IMR-90 (cell line): ENCODE measurements at regions not wholly inside any gene's neighbourhood (a gene's known extent, or its start where the extent isn't known, plus 50 kb on each side); places are given as distances from the start of the nearest gene placed in this dataset.

Source experiments
- ATAC-seq: fragments of 200-7000 bp; cut with Tn5 transposase; 2 replicates; pipeline ENCODE4 v1.9.1; 2020; ENCODE audit warnings: low read depth, mild to moderate bottlenecking, moderate library complexity
- BruUV-seq: library from RNA; stranded (reverse); fragments of 400-500 nt; replicated peaks from 2 replicates; lab custom pipeline; 2021; lab: Mats Ljungman, UMichigan
- CTCF ChIA-PET: fragments of 300-600 bp; formaldehyde crosslinking; extraction: SDS; loops from one replicate; lab custom pipeline; 2021; ENCODE audit warnings: antibody characterized with exemption; lab: Yijun Ruan, JAX
- POLR2A ChIA-PET: fragments of 300-600 bp; sonication (Branson Sonifier 250); formaldehyde crosslinking; loops from one replicate; lab custom pipeline; 2022; ENCODE audit warnings: antibody characterized with exemption; ENCODE audit not compliant: unreplicated experiment; lab: Charles Lee
- DNase-seq: peaks from one replicate; pipeline ENCODE4 v3.0.0; 2013
- H2AFZ ChIP-seq: replicated peaks from 2 replicates; pipeline ENCODE3; 2013; ENCODE audit warnings: low read length, mild to moderate bottlenecking; ENCODE audit not compliant: poor library complexity
- H2AK5ac ChIP-seq: 2 replicates; pipeline ENCODE4 v1.6.1; 2013; ENCODE audit warnings: low read depth, low read length, inconsistent platforms
- H2AK9ac ChIP-seq: replicated peaks from 2 replicates; pipeline ENCODE3; 2013; ENCODE audit warnings: mild to moderate bottlenecking, low read depth, low read length, moderate library complexity; ENCODE audit not compliant: poor library complexity
- H2BK120ac ChIP-seq: 2 replicates; pipeline ENCODE4 v1.6.1; 2013; ENCODE audit warnings: low read depth, low read length, inconsistent platforms
- H2BK15ac ChIP-seq: 3 replicates; pipeline ENCODE4 v1.6.1; 2013; ENCODE audit warnings: low read depth, low read length, inconsistent platforms
- H2BK20ac ChIP-seq: 2 replicates; pipeline ENCODE4 v1.6.1; 2013; ENCODE audit warnings: low read depth, mild to moderate bottlenecking, inconsistent platforms, low read length, moderate library complexity
- H2BK5ac ChIP-seq: 2 replicates; pipeline ENCODE4 v1.6.1; 2013; ENCODE audit warnings: mild to moderate bottlenecking, low read depth, low read length, inconsistent platforms; ENCODE audit not compliant: poor library complexity, severe bottlenecking
- H3K14ac ChIP-seq: replicated peaks from 2 replicates; pipeline ENCODE4 v1.6.1; 2013; ENCODE audit warnings: low read depth, low read length, inconsistent platforms
- H3K18ac ChIP-seq: 2 replicates; pipeline ENCODE4 v1.6.1; 2013; ENCODE audit warnings: low read depth, low read length, control low read depth
- H3K23ac ChIP-seq: 2 replicates; pipeline ENCODE4 v1.6.1; 2013; ENCODE audit warnings: low read depth, low read length, inconsistent platforms
- H3K27ac ChIP-seq: 2 replicates; pipeline ENCODE4 v1.5.1; 2013; ENCODE audit warnings: mild to moderate bottlenecking, control low read depth, low read length; ENCODE audit not compliant: insufficient read depth
- H3K27me3 ChIP-seq: 2 replicates; pipeline ENCODE4 v1.6.1; 2013; ENCODE audit warnings: low read length; ENCODE audit not compliant: control insufficient read depth, insufficient read depth
- H3K36me3 ChIP-seq: 2 replicates; pipeline ENCODE4 v1.6.1; 2013; ENCODE audit warnings: low read length, mixed read lengths; ENCODE audit not compliant: control insufficient read depth, insufficient read depth
- H3K4ac ChIP-seq: 2 replicates; pipeline ENCODE4 v1.6.1; 2013; ENCODE audit warnings: low read depth, low read length, inconsistent platforms
- H3K4me1 ChIP-seq: 2 replicates; pipeline ENCODE4 v1.6.1; 2013; ENCODE audit warnings: low read length, mixed read lengths; ENCODE audit not compliant: control insufficient read depth, insufficient read depth
- H3K4me2 ChIP-seq: 2 replicates; pipeline ENCODE4 v1.6.1; 2013; ENCODE audit warnings: low read depth, mild to moderate bottlenecking, control low read depth, low read length, moderate library complexity
- H3K4me3 ChIP-seq: 2 replicates; pipeline ENCODE4 v1.5.1; 2013; ENCODE audit warnings: low read depth, mild to moderate bottlenecking, control low read depth, low read length, moderate library complexity; ENCODE audit not compliant: insufficient read depth
- H3K56ac ChIP-seq: 2 replicates; pipeline ENCODE4 v1.6.1; 2013; ENCODE audit warnings: low read length, inconsistent platforms; ENCODE audit not compliant: insufficient read depth; ENCODE audit errors: extremely low read depth
- H3K79me1 ChIP-seq, 2 experiments: 2 replicates each; pipeline ENCODE4 v1.6.1; 2013; ENCODE audit warnings: low read length in 2 of 2, inconsistent platforms in 1 of 2, low read depth in 1 of 2
- H3K9ac ChIP-seq: 2 replicates; pipeline ENCODE4 v1.6.1; 2013; ENCODE audit warnings: low read depth, low read length, control low read depth
- H3K9me1 ChIP-seq: 2 replicates; pipeline ENCODE4 v1.6.1; 2013; ENCODE audit warnings: low read length, inconsistent platforms; ENCODE audit not compliant: insufficient read depth
- H3K9me3 ChIP-seq: 2 replicates; pipeline ENCODE4 v1.6.1; 2013; ENCODE audit warnings: low read length; ENCODE audit not compliant: control insufficient read depth, insufficient read depth
- H4K20me1 ChIP-seq: 2 replicates; pipeline ENCODE4 v1.6.1; 2013; ENCODE audit warnings: low read length, inconsistent platforms; ENCODE audit not compliant: insufficient read depth
- H4K5ac ChIP-seq: 2 replicates; pipeline ENCODE4 v1.6.1; 2013; ENCODE audit warnings: mild to moderate bottlenecking, low read depth, low read length, control low read depth
- H4K8ac ChIP-seq, 2 experiments: 2 replicates each; pipeline ENCODE4 v1.6.1; 2013; ENCODE audit warnings: low read depth in 2 of 2, low read length in 2 of 2, control low read depth in 1 of 2, inconsistent platforms in 1 of 2
- H4K91ac ChIP-seq: 2 replicates; pipeline ENCODE4 v1.6.1; 2013; ENCODE audit warnings: low read depth, low read length, inconsistent platforms; ENCODE audit not compliant: insufficient read depth
- BHLHE40 ChIP-seq: fragments of 150-350 bp; IDR thresholded peaks from 2 replicates; pipeline ENCODE4 v1.6.1; 2016; ENCODE audit warnings: mild to moderate bottlenecking, low read depth, low read length
- CEBPB ChIP-seq: IDR thresholded peaks from 2 replicates; pipeline ENCODE4 v1.6.1; 2012; ENCODE audit warnings: low read depth, low read length, improper control_type of control experiment
- FOS ChIP-seq: fragments of 150-350 bp; IDR thresholded peaks from 2 replicates; pipeline ENCODE4 v1.6.1; 2016; ENCODE audit warnings: low read depth, low read length
- MAFK ChIP-seq: IDR thresholded peaks from 2 replicates; pipeline ENCODE4 v1.6.1; 2012; ENCODE audit warnings: low read depth, low read length, improper control_type of control experiment
- MAZ ChIP-seq: IDR thresholded peaks from 2 replicates; pipeline ENCODE4 v1.6.1; 2012; ENCODE audit warnings: low read depth, mild to moderate bottlenecking, low read length, improper control_type of control experiment, moderate library complexity, borderline replicate concordance
- RAD21 ChIP-seq: IDR thresholded peaks from 2 replicates; pipeline ENCODE4 v1.6.1; 2012; ENCODE audit warnings: low read length, improper control_type of control experiment
- RCOR1 ChIP-seq: IDR thresholded peaks from 2 replicates; pipeline ENCODE4 v1.6.1; 2012; ENCODE audit warnings: mild to moderate bottlenecking, low read length, improper control_type of control experiment; ENCODE audit not compliant: insufficient replicate concordance
- WGBS, 2 experiments: methylation state at CpG; one replicate each; pipeline versions ENCODE4 v1.1.5 to v1.1.7; 2013; ENCODE audit warnings: missing lambda C conversion rate in 2 of 2; ENCODE audit not compliant: insufficient read length in 1 of 2; ENCODE audit errors: extremely low coverage in 2 of 2; 5-methylcytosine and 5-hydroxymethylcytosine counted together
- dilution Hi-C: fragments of 300-500 bp; cut with HindIII; formaldehyde crosslinking; loops from one replicate; pipeline ENCODE4 v1.14.3; 2018; ENCODE audit warnings: low sequenced_read_pairs; ENCODE audit not compliant: unreplicated experiment
- in situ Hi-C: fragments of 300-500 bp; cut with MboI; formaldehyde crosslinking; loops from 3 replicates; pipeline ENCODE4 v1.14.3; 2019; ENCODE audit warnings: low sequenced_read_pairs, inconsistent platforms, mixed read lengths
- intact Hi-C: fragments of 100-400 bp; cut with micrococcal nuclease; formaldehyde crosslinking; loops from 2 replicates; pipeline ENCODE4 v1.10.0; 2022
- TF ChIP-seq, protein P1 (sequence below): fragments of 150-350 bp; IDR thresholded peaks from 2 replicates; pipeline ENCODE4 v1.6.1; 2017; ENCODE audit warnings: mild to moderate bottlenecking, antibody characterized with exemption, low read length, low read depth

GRCh38 chr11:119540370-119541125 is 117.6 kb upstream of the THY1 start:
- no peak overlapping the region for H2BK5ac ChIP-seq
- H4K91ac ChIP-seq: no peak overlapping the region
- in situ Hi-C loops (no loop called here), intact Hi-C loops (no loop called here), dilution Hi-C loops (no loop called here)
- no peak overlapping the region for H3K23ac ChIP-seq
- H2AK5ac ChIP-seq: no peak overlapping the region
- no peak overlapping the region for H2AK9ac ChIP-seq
- H3K4me1 ChIP-seq: no peaks in the 10 kb centered on the region
- no peak overlapping the region for H4K8ac ChIP-seq
- H3K14ac ChIP-seq: no peak overlapping the region
- H2BK120ac ChIP-seq: no peak overlapping the region
- no peak overlapping the region for H3K18ac ChIP-seq
- H3K36me3 ChIP-seq: no peaks in the 10 kb centered on the region
- CTCF ChIA-PET: no interaction called here
- no peak overlapping the region for H3K56ac ChIP-seq
- no peak overlapping the region for H2BK15ac ChIP-seq
- ATAC-seq (no peak), DNase-seq (no peak)
- no peaks in the 10 kb centered on the region for H3K9me3 ChIP-seq
- no peak overlapping the region for H2BK20ac ChIP-seq
- 83% methylated on average over 1 of the region's 7 CpGs; no CpG with 5 or more reads in 1 of the 2 experiments for WGBS, 2 experiments
- H3K27ac ChIP-seq: no peak overlapping the region
- no peak overlapping the region for H3K4me3 ChIP-seq
- POLR2A ChIA-PET: no interaction called here
- H3K4me2 ChIP-seq: no peak overlapping the region
- H3K79me1 ChIP-seq: no peaks in the 10 kb centered on the region
- no peak overlapping the region for H4K5ac ChIP-seq
- TF ChIP-seq FOS (no peak), CEBPB (no peak), RCOR1 (no peak), MAZ (no peak), MAFK (no peak), RAD21 (no peak), BHLHE40 (no peak)
- TF ChIP-seq, protein P1, sequence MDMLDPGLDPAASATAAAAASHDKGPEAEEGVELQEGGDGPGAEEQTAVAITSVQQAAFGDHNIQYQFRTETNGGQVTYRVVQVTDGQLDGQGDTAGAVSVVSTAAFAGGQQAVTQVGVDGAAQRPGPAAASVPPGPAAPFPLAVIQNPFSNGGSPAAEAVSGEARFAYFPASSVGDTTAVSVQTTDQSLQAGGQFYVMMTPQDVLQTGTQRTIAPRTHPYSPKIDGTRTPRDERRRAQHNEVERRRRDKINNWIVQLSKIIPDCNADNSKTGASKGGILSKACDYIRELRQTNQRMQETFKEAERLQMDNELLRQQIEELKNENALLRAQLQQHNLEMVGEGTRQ: no peak
- H3K9me1 ChIP-seq: no peaks in the 10 kb centered on the region
- H4K20me1 ChIP-seq: no peaks in the 10 kb centered on the region
- H3K9ac ChIP-seq: no peak overlapping the region
- peaks cover 36% of the 10 kb centered on the region for H3K27me3 ChIP-seq
- no peak overlapping the region for H2AFZ ChIP-seq
- H3K4ac ChIP-seq: no peak overlapping the region
- no TSS peak for BruUV-seq
